SK-N-SH treated with all-trans-retinoic acid at 6 μM for 48 hours (cell line): ENCODE measurements at regions not wholly inside any gene's neighbourhood (a gene's known extent, or its start where the extent isn't known, plus 50 kb on each side); places are given as distances from the start of the nearest gene placed in this dataset.
"Not testable (repeated sequence)": the region's sequence is repeated elsewhere in the genome, so short reads cannot be mapped to it uniquely, and the experiment has no call there.

Experiments
- ATAC-seq: fragments of 200-7000 bp; cut with Tn5 transposase; 3 replicates; pipeline ENCODE4 v1.9.1; 2020; ENCODE audit warnings: mild to moderate bottlenecking, moderate library complexity
- ARNTL ChIP-seq: fragments of 450-650 bp; formaldehyde crosslinking; IDR thresholded peaks from 2 replicates; pipeline ENCODE4 v1.5.0; 2020; ENCODE audit warnings: low read depth, mild to moderate bottlenecking, moderate library complexity, borderline replicate concordance
- BACH2 ChIP-seq: fragments of 250-450 bp; sonication (Bioruptor Pico); IDR thresholded peaks from 2 replicates; pipeline ENCODE4 v1.9.0; 2021; ENCODE audit warnings: mild to moderate bottlenecking, borderline replicate concordance
- CREB5 ChIP-seq: fragments of 250-450 bp; sonication (Bioruptor Pico); IDR thresholded peaks from 2 replicates; pipeline ENCODE4 v1.5.1; 2020; ENCODE audit warnings: low read depth, mild to moderate bottlenecking, moderate library complexity
- CSDC2 ChIP-seq: fragments of 250-450 bp; sonication (Bioruptor Pico); IDR thresholded peaks from 2 replicates; pipeline ENCODE4 v1.5.0; 2020; ENCODE audit warnings: mild to moderate bottlenecking, moderate library complexity
- CSRNP3 ChIP-seq: fragments of 250-450 bp; sonication (Bioruptor Pico); IDR thresholded peaks from 2 replicates; pipeline ENCODE4 v1.5.1; 2021; ENCODE audit warnings: mild to moderate bottlenecking, moderate library complexity
- ESRRG ChIP-seq: fragments of 250-450 bp; sonication (Bioruptor Pico); IDR thresholded peaks from 2 replicates; pipeline ENCODE4 v1.6.1; 2021; ENCODE audit warnings: mild to moderate bottlenecking
- GLIS3 ChIP-seq: fragments of 250-450 bp; sonication (Bioruptor Pico); IDR thresholded peaks from 2 replicates; pipeline ENCODE4 v1.5.0; 2020; ENCODE audit warnings: mild to moderate bottlenecking, moderate library complexity
- ISL1 ChIP-seq: fragments of 250-450 bp; sonication (Bioruptor Pico); IDR thresholded peaks from 2 replicates; pipeline ENCODE4 v2.1.2; 2022; ENCODE audit warnings: mild to moderate bottlenecking, moderate library complexity
- OSR1 ChIP-seq: fragments of 250-450 bp; sonication (Bioruptor Pico); IDR thresholded peaks from 2 replicates; pipeline ENCODE4 v1.8.0; 2022; ENCODE audit warnings: moderate library complexity, mild to moderate bottlenecking, inconsistent platforms
- PATZ1 ChIP-seq: fragments of 250-450 bp; sonication (Bioruptor Pico); IDR thresholded peaks from 2 replicates; pipeline ENCODE4 v1.8.0; 2020; ENCODE audit warnings: mild to moderate bottlenecking, moderate library complexity, borderline replicate concordance
- PPARA ChIP-seq: fragments of 250-450 bp; sonication (Bioruptor Pico); IDR thresholded peaks from 2 replicates; pipeline ENCODE4 v1.5.0; 2020; ENCODE audit warnings: mild to moderate bottlenecking, borderline replicate concordance
- RARB ChIP-seq: fragments of 250-450 bp; sonication (Bioruptor Pico); IDR thresholded peaks from 2 replicates; pipeline ENCODE4 v1.8.0; 2021; ENCODE audit warnings: mild to moderate bottlenecking, moderate library complexity
- TOX ChIP-seq: fragments of 250-450 bp; sonication (Bioruptor Pico); IDR thresholded peaks from 2 replicates; pipeline ENCODE4 v1.8.0; 2021; ENCODE audit warnings: mild to moderate bottlenecking, moderate library complexity, borderline replicate concordance
- ZC3H10 ChIP-seq: fragments of 250-450 bp; sonication (Bioruptor Pico); IDR thresholded peaks from 2 replicates; pipeline ENCODE4 v1.5.1; 2021; ENCODE audit warnings: mild to moderate bottlenecking, moderate library complexity
- ZNF565 ChIP-seq: fragments of 450-650 bp; formaldehyde crosslinking; conservative IDR thresholded peaks from 2 replicates; pipeline ENCODE4 v1.5.0; 2020; ENCODE audit warnings: low read depth, mild to moderate bottlenecking, moderate library complexity
- ZNF70 ChIP-seq: fragments of 450-650 bp; formaldehyde crosslinking; IDR thresholded peaks from 2 replicates; pipeline ENCODE4 v1.5.0; 2020; ENCODE audit warnings: mild to moderate bottlenecking, moderate library complexity

- ATAC-seq = peak; percentile 44; the same call in 1 of the 3 replicates
- TF ChIP-seq CREB5 (CRISPR knock-in tag) (no peak), ZNF70 (CRISPR knock-in tag) (no peak), ZNF565 (CRISPR knock-in tag) (no peak), CSDC2 (CRISPR knock-in tag) (no peak), GLIS3 (CRISPR knock-in tag) (no peak), RARB (CRISPR knock-in tag) (no peak), PPARA (CRISPR knock-in tag) (no peak), OSR1 (CRISPR knock-in tag) (no peak)
These were observed 119.8 kb downstream of the ZNF736 start for GRCh38 chr7:64433590-64433989.

- TF ChIP-seq ESRRG (CRISPR knock-in tag) = no peak
- TF ChIP-seq ARNTL = no peak
- TF ChIP-seq ZNF70 (CRISPR knock-in tag) = no peak
- TF ChIP-seq CREB5 (CRISPR knock-in tag) = no peak
- TF ChIP-seq PATZ1 = no peak
- TF ChIP-seq ZNF565 (CRISPR knock-in tag) = no peak
- no peak for TF ChIP-seq PPARA (CRISPR knock-in tag)
- no peak for TF ChIP-seq BACH2 (CRISPR knock-in tag)
- no peak for TF ChIP-seq CSDC2 (CRISPR knock-in tag)
- TF ChIP-seq CSRNP3 (CRISPR knock-in tag) = no peak
- no peak for TF ChIP-seq ISL1
- ATAC-seq = no peak
These were observed 118.1 kb downstream of the ZNF736 start for GRCh38 chr7:64431838-64432237.

GRCh38 chr7:64429232-64429631, 115.5 kb downstream of the ZNF736 start:
- no peak for ATAC-seq
- TF ChIP-seq CSRNP3 (CRISPR knock-in tag) (no peak), CSDC2 (CRISPR knock-in tag) (no peak)

- ATAC-seq = not testable (repeated sequence)
These were observed 111.7 kb downstream of the ZNF736 start for GRCh38 chr7:64425436-64425835.

GRCh38 chr7:64407148-64407547, 93.4 kb downstream of the ZNF736 start:
- TF ChIP-seq ESRRG (CRISPR knock-in tag) = no peak
- TF ChIP-seq ZC3H10 (CRISPR knock-in tag) = no peak
- no peak for TF ChIP-seq TOX
- ATAC-seq = no peak
